D341Med (cell line): ENCODE measurements at regions not wholly inside any gene's neighbourhood (a gene's known extent, or its start where the extent isn't known, plus 50 kb on each side); places are given as distances from the start of the nearest gene placed in this dataset.

ENCODE experiments used
- DNase-seq: peaks from one replicate; pipeline ENCODE4 v3.0.0; 2012; ENCODE audit warnings: low spot score

GRCh38 chr20:24718277-24718676, 230.8 kb upstream of the CST7 start:
- DNase-seq, result no peak

- no peak for DNase-seq
These were observed 230.4 kb upstream of the CST7 start for GRCh38 chr20:24718696-24719095.

DNA sequence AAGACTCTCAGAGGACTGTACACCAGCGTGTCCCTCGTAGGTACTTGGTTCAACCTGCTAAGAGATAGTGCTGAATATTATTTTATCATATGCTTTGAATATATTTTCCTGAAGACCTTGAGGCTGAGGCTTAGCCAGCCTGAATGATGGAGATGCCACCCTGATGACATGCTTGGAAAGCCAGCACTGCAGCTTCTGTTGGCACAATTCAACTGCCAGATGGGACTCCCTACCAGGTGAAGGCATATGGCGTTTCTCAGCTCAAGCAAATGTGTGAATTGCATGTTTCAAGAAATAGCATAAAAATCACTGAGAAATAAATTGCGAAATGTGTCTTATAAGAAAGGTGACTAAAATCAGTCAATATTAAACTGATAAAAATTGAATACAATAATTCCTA, 228.1 kb upstream of the CST7 start:
- DNase-seq, result peak; percentile 58

DNA sequence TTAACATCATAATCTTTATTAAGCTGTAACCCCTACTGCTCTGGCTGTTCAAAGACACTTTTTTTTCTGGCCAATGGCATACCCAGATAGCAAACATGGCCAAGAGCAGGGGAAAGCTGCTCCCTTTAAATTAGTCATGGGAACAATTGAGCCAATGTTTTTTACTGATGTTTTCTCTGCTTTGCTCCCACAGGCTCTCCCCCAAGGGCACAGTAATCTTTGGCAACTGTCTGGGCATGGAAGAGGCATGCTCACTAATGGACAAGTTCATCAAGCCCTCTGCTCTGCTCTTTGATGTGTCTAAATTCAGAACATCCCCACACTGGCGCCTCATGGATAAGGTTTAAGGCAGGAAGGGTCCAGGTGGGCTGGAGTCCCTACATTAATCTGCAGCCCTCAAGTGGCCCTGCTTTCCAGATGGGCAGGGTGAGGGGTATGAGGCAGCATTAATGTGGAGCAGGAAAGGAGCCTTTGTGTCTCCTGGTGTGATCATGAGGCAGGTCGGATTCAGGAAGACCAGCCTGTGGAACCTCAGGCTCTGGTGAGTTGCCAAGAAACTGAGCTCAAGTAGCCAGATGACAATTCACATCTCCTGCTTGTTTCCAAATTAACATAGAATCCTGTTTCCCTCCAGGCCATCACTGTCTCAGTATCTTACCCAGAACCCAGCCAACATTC, 227.0 kb upstream of the CST7 start:
- peak; percentile 76 for DNase-seq

- peak; percentile 67 for DNase-seq
These were observed 226.5 kb upstream of the CST7 start for GRCh38 chr20:24722586-24722985.

- DNase-seq, result no peak
These were observed 225.9 kb upstream of the CST7 start for GRCh38 chr20:24723186-24723585.

DNA sequence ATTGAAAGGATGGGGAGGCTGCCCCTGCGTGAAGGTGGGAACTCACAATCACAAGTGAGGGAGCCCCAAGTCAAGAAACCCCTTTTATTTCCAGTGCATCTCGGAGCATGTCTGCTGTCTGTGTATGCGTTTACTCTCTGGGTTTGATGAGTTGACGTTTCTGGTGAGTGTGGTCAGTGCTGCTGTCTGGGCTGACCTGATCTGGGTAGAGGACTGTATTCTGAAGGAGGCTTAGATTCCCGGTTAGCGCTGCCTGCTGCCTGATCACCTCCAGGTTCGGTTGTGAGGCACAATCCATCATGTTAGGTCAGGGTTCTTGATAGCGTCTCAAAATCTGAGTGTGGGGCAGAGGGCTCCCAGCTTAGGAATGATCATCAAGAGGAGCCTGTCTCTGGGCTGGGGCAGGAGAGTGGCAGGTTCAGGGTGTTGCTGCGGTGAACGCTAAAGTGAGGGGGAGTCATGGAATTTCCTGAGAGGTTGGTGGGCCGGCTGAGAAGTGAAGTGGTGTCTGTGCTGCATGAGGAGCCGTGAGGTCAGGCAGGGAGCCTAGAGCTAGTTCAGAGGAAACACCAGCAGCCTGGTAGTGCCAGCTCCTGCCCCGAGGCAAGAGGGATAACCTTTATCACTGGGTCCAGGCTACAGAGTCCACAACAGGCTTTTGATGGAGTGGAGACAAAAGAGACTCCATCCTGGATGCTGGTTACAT, 225.3 kb upstream of the CST7 start:
- DNase-seq, result no peak

DNA sequence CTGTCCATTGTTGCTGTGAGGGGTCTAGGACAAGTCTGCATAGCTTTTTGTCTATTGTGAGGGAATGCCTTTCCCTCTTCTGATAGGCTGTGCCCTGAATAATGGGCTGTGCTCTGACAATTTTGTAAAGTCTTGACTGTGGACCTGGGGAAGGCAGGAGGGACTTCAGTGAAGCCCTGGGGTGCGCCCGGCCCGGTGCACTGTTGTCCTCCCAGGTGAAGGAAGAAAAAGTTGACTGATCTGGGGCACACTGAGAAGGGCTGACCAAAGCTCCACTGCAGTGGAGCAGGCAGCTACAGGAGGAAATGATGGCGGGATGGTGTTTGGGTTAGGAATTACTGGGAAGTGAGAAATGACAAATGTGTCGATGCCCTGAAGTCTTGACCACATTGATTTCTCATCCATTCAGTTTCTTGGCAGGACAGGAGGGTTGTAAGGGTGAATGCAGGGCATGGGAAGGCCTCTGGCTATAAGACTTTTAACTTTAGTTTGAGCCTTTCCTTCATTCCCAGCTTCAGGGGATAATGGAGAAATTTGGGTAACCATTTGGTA, 224.0 kb upstream of the CST7 start:
- DNase-seq, result no peak

DNA sequence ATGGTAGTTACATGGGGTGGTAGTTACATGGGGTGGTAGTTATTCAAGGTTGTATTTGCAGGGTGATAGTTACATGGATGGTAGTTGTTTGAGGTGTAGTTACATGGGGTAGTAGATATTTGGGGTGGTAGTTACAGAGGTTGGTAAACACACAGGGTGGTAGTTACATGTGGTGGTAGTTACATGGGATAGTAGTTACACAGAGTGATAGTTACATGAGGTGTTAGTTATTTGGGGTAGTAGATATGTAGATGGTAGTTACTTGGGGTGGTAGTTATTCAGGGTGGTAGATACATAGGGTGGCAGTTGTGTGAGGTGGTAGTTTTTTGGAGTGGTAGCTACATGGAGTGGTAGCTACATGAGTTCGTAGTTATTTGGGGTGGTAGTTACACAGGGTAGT, 221.3 kb upstream of the CST7 start:
- DNase-seq, result no peak

GRCh38 chr20:24729896-24730605, 219.0 kb upstream of the CST7 start:
- DNase-seq, result no peak

- DNase-seq, result no peak
These were observed 218.3 kb upstream of the CST7 start for GRCh38 chr20:24730750-24731149.

DNA sequence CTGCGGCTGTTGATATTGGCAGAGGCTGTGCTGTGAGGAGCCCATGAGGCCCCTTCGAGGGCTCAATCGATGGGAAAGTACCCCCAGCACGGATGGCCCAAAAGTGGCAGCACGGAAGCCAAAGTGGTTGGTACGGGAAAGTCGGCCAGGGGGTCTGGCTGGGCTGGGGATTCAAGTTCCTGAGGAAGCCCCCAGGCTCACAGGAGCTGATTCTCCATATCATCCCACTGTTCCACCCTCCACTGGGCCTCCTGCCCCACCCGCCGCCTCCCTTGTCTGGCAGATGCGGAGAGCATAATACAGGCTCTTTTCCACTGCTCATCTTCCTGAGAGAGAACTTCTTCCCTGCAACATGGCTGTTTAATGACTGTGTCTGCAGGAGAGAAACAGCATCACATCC, 217.8 kb upstream of the CST7 start:
- DNase-seq, result no peak

DNA sequence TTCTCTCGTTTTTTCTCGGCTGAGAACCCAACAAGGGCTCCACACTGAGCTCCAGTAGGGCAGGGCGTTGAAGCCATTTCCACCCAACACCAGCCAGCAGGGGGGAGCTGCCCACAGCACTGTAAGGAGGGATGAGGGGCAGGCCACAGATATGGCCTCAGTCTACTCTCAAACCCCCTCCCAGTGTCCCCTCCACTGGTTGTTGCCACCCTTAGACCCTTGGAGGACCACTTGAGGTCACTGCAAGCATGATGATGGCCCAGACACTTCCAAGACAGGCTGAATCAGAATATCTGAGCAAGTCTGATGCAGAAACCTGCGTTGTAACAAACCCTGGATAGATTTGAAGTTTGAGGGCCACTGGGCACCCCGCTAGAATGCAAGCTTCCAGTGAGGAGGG, 217.0 kb upstream of the CST7 start:
- DNase-seq, result no peak

DNA sequence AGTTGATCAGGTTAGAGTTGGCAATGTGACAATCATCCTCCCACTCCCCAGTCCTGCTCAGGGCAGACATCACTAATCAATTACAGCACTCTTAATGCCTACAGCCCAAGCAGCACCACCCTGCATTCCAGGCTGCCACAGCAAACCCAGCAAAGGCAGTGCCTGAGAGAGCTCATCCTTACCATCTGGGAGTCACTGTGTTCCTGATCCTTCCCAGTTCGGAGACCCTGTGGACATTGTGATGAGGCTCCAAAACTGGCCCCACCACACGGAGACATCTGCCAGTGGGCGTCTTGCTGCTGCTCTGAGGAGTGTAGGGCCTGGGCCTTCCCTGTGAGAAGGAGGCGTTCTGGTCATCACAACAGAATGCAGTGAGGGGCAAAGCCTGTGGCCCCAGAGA, 216.5 kb upstream of the CST7 start:
- DNase-seq, result no peak

GRCh38 chr20:24733416-24733815, 215.7 kb upstream of the CST7 start:
- no peak for DNase-seq

DNA sequence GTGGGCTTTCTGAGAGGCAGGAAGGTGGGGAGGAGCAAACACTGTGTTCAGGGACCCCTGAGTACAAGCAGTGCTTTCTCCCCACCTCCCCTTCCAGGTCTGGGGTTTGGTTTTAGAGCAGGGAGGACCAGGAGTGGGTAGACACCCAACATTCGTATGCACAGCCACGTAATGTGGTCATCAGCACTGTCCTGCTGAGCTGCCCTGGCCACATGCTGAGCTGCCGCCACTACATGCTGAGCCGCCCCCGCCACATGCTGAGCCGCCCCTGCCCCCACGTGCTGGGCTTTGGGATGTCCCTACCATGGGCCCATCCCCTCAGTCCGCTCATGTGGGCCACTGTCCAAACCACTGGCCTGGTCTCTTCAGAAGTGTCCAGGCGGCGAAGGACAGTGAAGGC, 214.9 kb upstream of the CST7 start:
- DNase-seq, result no peak

- DNase-seq, result peak; percentile 88
These were observed 213.8 kb upstream of the CST7 start for GRCh38 chr20:24735263-24735662.

- DNase-seq, result no peak
These were observed 212.8 kb upstream of the CST7 start for GRCh38 chr20:24736131-24736843.

- no peak for DNase-seq
These were observed 212.2 kb upstream of the CST7 start for GRCh38 chr20:24736844-24737211.

- no peak for DNase-seq
These were observed 211.7 kb upstream of the CST7 start for GRCh38 chr20:24737212-24737850.

DNA sequence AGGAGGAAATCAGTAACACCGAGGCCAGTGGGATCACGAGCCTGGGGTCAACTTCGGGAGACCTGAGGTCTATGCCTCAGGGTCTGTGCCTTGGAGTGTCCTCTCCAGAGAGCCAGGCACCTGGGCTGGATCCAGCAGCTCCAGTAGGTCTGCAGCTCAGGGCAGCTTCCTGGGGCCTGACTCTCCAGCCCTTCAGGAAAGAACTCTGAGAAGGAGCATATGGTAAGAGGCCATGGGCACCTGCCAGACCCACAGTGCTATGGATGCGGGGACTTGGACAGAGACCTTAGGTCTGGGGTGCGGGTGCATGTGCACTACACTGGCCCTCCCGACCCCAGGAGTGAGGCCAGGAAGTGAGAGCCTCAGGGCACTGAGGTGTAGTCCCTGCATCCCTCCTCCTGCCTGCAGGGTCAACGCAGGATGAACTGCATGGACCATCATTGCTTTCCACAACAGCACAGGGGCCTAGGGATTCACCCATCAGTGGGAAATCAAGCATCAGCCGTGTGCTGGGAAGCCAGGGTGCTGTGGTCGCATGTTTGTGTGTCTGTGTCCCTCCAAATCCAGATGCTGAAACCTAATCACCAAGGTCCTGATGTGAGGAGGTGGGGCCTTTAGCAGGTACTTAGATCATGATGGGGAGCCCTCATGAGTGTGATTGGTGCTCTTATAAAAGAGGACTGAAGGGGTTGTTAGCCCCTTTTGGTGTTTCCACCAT, 210.9 kb upstream of the CST7 start:
- DNase-seq, result no peak
